ENCODE measurements at regions not wholly inside any gene's neighbourhood (a gene's known extent, or its start where the extent isn't known, plus 50 kb on each side); places are given as distances from the start of the nearest gene placed in this dataset.
"Not testable (repeated sequence)": the region's sequence is repeated elsewhere in the genome, so short reads cannot be mapped to it uniquely, and the experiment has no call there.

GRCh38 chr10:78462726-78463228 lies 429.1 kb downstream of the RPS24 start:
- DNase-seq, result no peak

GRCh38 chr10:78464118-78464855 lies 430.6 kb downstream of the RPS24 start:
- DNase-seq, result no peak

DNA sequence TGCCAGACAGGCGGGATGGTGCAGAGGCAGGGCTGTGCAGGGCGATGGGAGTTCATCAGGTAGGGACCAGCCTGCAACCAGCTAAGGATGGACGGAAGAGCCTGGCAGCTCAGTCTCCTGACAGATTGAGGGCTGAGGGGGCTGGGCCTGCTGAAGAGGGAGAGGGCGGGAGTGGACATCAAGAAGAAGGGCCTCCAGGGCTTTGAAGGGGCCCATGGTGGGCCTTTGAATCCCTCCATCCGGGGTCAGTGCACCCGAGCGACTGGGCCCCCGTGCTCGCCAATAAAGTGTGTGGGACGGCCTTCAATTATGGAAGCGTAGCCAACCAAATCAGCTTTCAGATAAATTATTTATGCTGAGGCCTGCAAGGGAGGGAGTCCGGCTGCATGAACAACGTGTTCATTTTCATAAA lies 431.2 kb downstream of the RPS24 start:
- no peak for DNase-seq

GRCh38 chr10:78465431-78465830 lies 431.8 kb downstream of the RPS24 start:
- DNase-seq, result no peak

- no peak for DNase-seq
Measured at GRCh38 chr10:78467496-78468106, 433.9 kb downstream of the RPS24 start.

DNA sequence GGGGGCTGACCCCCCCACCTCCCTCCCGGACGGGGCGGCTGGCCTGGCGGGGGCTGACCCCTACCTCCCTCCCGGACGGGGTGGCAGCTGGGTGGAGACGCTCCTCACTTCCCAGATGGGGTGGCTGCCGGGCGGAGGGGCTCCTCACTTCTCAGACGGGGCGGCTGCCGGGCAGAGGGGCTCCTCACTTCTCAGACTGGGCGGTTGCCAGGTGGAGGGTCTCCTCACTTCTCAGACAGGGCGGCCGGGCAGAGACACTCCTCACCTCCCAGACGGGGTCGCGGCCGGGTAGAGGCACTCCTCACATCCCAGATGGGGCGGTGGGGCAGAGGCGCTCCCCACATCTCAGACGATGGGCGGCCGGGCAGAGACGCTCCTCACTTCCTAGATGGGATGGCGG lies 435.1 kb downstream of the RPS24 start:
- not testable (repeated sequence) for DNase-seq

DNA sequence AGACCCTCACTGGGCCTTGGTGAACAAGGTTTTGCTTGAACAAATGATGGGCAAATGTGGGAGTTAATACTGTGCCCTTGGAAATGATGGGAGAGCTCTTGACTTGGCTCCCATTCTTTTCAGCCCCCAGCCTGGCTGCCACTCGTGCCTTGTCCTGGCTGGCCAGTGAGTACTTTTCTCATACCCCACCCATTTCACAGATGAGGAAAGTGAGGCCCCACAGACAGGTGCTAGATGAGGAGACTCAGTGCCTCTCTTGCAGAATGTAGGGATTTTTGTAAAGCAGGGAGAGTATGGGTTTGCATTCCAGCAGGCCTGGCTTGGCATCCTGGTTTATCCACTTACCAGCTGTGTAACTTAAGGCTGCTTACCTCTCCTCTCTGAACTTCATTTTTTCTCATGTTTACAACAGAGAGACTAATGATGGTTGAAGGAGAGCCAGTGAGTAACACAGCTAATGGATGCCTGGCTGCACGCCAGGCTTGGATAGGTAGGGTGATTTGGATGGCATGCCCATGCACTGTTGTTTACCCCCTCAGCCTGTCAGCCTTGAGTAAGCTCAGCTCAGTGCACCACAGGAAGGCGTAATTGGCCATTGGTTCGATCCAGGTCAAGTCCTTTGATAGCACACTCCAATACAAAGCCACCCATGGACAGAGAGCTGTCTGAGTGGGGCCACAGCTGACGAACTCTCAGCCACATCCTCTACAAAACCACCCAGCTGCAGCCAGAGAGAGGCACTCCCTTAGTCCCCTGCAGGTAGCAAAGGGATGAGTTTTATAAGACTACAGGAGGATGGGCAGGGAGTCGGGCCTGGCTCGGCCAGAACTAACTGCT lies 436.8 kb downstream of the RPS24 start:
- no peak for DNase-seq

GRCh38 chr10:78471326-78471722 lies 437.7 kb downstream of the RPS24 start:
- DNase-seq, result no peak

GRCh38 chr10:78471723-78472550 lies 438.3 kb downstream of the RPS24 start:
- no peak for DNase-seq

GRCh38 chr10:78472551-78472890 lies 438.9 kb downstream of the RPS24 start:
- DNase-seq, result no peak

DNA sequence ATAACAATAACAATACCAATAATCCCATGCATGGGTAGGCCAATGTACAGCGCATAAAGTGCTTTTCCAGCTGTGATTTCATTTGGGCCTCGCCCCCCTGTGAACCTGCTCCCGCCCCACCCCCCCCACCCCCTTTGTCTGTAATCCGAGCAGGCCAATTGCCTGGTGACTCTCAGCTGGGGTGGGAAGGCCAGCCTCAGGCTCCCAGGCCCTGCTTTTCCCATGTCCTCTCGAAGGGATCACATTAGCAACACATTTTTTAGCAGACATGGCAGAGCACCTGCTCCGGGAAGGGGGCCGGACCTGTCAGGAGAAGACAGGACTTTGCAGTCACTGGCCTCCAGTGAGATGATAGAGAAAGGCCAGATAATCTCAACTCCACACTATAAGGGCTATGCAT lies 439.3 kb downstream of the RPS24 start:
- no peak for DNase-seq

- no peak for DNase-seq
Measured at GRCh38 chr10:78474743-78475142, 441.1 kb downstream of the RPS24 start.

GRCh38 chr10:78475437-78475836 lies 441.8 kb downstream of the RPS24 start:
- no peak for DNase-seq

DNA sequence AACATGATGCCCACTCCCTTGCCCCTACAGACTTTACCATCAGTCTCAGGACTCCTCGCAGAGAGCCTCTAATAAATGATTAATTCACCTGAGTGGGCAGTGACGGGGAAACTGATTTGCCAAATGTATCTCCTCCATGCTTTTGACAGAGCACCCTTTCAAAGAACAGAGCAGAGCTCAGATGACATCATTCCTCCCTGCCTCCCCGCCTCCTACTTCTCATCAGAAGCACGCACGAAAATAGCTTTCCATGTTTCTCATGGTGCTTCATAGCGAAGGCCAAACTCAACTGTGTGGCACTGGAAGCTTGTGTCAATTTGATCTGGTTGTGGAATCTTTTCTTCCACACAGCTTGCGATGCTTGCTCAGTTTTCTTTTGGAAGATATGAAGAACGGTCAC lies 442.5 kb downstream of the RPS24 start:
- DNase-seq, result no peak

GRCh38 chr10:78476844-78477243 lies 443.2 kb downstream of the RPS24 start:
- DNase-seq, result no peak

GRCh38 chr10:78478919-78479318 lies 445.3 kb downstream of the RPS24 start:
- no peak for DNase-seq

DNA sequence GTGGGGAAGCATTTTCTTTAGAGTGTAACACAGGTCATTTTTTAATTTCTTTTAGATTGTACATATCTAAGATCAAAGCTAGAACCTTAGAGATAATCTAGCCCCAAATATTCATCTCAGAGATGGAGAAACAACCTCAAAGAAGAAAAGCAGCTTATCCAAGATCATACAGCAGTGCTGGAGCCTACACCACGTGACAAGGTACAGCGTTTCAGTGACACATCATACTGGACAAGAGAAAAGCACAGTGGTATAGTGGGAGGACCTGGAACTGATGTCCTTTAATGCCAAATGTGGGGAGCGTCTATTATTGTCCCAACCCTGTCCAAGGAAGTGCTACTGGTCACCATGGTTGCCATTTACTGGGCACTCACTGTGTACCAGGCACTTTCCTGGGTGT lies 445.8 kb downstream of the RPS24 start:
- no peak for DNase-seq

- DNase-seq, result no peak
Measured at GRCh38 chr10:78481842-78482241, 448.2 kb downstream of the RPS24 start.

DNA sequence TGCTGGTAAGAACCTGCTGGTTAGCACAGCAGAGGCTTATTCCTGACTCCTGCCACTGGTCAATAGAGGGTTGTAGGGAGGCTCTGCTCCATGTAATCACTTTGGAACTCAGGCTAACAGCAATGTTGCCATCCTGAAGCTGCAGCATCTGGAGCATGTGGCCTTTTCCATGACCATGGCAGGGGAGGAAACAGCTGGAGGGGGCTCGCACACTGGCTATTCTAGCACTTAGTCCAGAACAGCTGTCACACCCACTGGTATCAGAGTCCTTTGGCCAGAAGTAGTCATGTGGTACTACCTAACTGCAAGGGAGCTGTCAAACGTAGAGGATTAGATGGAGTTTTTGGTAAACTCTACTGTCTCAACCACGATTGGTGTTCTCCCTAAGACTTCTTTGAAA lies 450.0 kb downstream of the RPS24 start:
- DNase-seq, result no peak

- no peak for DNase-seq
Measured at GRCh38 chr10:78489034-78489433, 455.4 kb downstream of the RPS24 start.

- DNase-seq, result no peak
Measured at GRCh38 chr10:78491812-78492211, 458.1 kb downstream of the RPS24 start.

DNA sequence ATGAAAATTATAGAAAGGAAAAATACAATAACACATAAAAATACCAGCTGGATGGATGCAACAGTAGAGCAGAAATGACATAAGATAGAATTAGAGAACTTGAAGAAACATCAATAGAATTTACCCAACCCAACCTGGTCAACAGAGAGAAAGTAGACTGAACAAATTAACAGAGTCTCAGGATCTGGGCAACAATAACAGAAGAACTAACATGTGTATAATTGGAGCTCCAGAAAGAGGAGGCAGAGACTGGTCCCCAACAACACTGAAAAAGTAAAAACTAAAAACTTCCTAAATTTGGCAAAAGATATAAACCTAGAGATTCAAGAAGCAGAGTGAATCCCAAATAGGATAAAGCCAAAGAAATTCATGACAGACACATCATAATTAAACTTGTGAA lies 458.8 kb downstream of the RPS24 start:
- no peak for DNase-seq

DNA sequence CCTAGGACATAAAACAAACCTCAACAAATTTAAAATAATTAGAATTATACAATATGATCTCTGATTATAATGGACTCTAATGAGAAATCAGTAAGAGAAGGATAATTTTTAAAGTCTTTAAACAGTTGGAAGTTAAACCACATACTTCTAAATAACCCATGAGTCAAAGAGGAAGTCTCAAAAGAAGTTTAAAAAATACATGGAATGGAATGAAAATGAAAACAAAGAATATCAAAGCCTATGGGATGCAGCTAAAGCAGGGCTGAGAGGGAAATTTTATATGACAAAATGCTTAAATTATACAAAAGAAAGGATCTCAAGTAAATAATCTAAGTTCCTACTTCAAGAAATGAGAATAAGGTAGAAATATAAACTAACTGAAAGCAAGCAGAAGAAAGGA lies 460.5 kb downstream of the RPS24 start:
- no peak for DNase-seq
